OCI-LY1 (cell line): ENCODE measurements at regions not wholly inside any gene's neighbourhood (a gene's known extent, or its start where the extent isn't known, plus 50 kb on each side); places are given as distances from the start of the nearest gene placed in this dataset.

Experiments
- H2AFZ ChIP-seq: fragments of 200-600 bp; sonication (generic), shearing (Covaris generic); 2 replicates; pipeline ENCODE4 v1.6.0; 2014; ENCODE audit warnings: antibody characterized with exemption, mild to moderate bottlenecking, low read length
- H3F3A ChIP-seq: fragments of 200-600 bp; sonication (generic), shearing (Covaris generic); 2 replicates; pipeline ENCODE4 v1.6.0; 2014; ENCODE audit warnings: mild to moderate bottlenecking, antibody characterized with exemption, low read length, moderate library complexity; ENCODE audit not compliant: insufficient read depth
- H3K27ac ChIP-seq: fragments of 200-600 bp; sonication (generic); 2 replicates; pipeline ENCODE4 v1.5.1; 2014; ENCODE audit warnings: low read length, mixed run types, mild to moderate bottlenecking, low read depth; ENCODE audit not compliant: poor library complexity, severe bottlenecking
- H3K27me3 ChIP-seq: fragments of 200-600 bp; sonication (generic); 2 replicates; pipeline ENCODE4 v1.6.0; 2014; ENCODE audit warnings: antibody characterized with exemption, mild to moderate bottlenecking, low read length, moderate library complexity; ENCODE audit not compliant: insufficient read depth
- H3K36me3 ChIP-seq: fragments of 200-600 bp; sonication (generic); 2 replicates; pipeline ENCODE4 v1.6.1; 2014; ENCODE audit warnings: mild to moderate bottlenecking, antibody characterized with exemption, low read length, moderate library complexity, mixed read lengths; ENCODE audit not compliant: insufficient read depth
- H3K4me1 ChIP-seq: fragments of 200-600 bp; sonication (generic); 2 replicates; pipeline ENCODE4 v1.5.1; 2014; ENCODE audit warnings: mild to moderate bottlenecking, low read length, moderate library complexity; ENCODE audit not compliant: insufficient read depth, severe bottlenecking
- H3K4me2 ChIP-seq: fragments of 200-600 bp; sonication (generic), shearing (Covaris generic); 2 replicates; pipeline ENCODE4 v1.6.1; 2014; ENCODE audit warnings: low read length
- H3K4me3 ChIP-seq: fragments of 200-600 bp; sonication (generic); 2 replicates; pipeline ENCODE4 v1.5.1; 2014; ENCODE audit warnings: low read length, low read depth, mild to moderate bottlenecking, mixed read lengths; ENCODE audit not compliant: poor library complexity, severe bottlenecking
- H3K79me2 ChIP-seq: fragments of 200-600 bp; shearing (Covaris generic); 2 replicates; pipeline ENCODE4 v1.6.1; 2016; ENCODE audit warnings: mixed run types, low read length, mixed read lengths; ENCODE audit not compliant: insufficient read depth
- H3K9ac ChIP-seq: fragments of 200-600 bp; sonication (generic), shearing (Covaris generic); 2 replicates; pipeline ENCODE4 v1.6.1; 2014; ENCODE audit warnings: mild to moderate bottlenecking, low read length, mixed read lengths
- H3K9me2 ChIP-seq: fragments of 200-600 bp; sonication (generic), shearing (Covaris generic); 2 replicates; pipeline ENCODE4 v1.6.1; 2014; ENCODE audit warnings: low read depth, mild to moderate bottlenecking, low read length, mixed read lengths
- H3K9me3 ChIP-seq: fragments of 200-600 bp; shearing (Covaris generic); 2 replicates; pipeline ENCODE4 v1.6.1; 2014; ENCODE audit warnings: low read length, mixed read lengths
- H4K20me1 ChIP-seq: fragments of 200-600 bp; sonication (generic), shearing (Covaris generic); 2 replicates; pipeline ENCODE4 v1.6.0; 2016; ENCODE audit warnings: mild to moderate bottlenecking, low read length; ENCODE audit not compliant: insufficient read depth
- CTCF ChIP-seq: fragments of 200-600 bp; sonication (generic), shearing (Covaris generic); IDR thresholded peaks from 2 replicates; pipeline ENCODE4 v1.5.1; 2017; ENCODE audit warnings: mild to moderate bottlenecking, antibody characterized with exemption, low read length, moderate library complexity, mixed read lengths
- EZH2 ChIP-seq: fragments of 200-600 bp; sonication (generic), shearing (Covaris generic); IDR thresholded peaks from 2 replicates; pipeline ENCODE4 v1.8.0; 2017; ENCODE audit warnings: borderline replicate concordance, mixed run types, mild to moderate bottlenecking, antibody characterized with exemption, low read length, moderate library complexity, mixed read lengths

- no peaks in the 10 kb centered on the region for H3K9me3 ChIP-seq
- H3K4me3 ChIP-seq = no peak overlapping the region
- H4K20me1 ChIP-seq = no peaks in the 10 kb centered on the region
- no peak overlapping the region for H3K27ac ChIP-seq
- H3K9me2 ChIP-seq = no peaks in the 10 kb centered on the region
- H3F3A ChIP-seq = no peaks in the 10 kb centered on the region
- H3K9ac ChIP-seq = no peak overlapping the region
- H3K36me3 ChIP-seq = no peaks in the 10 kb centered on the region
- no peak overlapping the region for H3K4me2 ChIP-seq
- no peaks in the 10 kb centered on the region for H3K79me2 ChIP-seq
- no peaks in the 10 kb centered on the region for H3K4me1 ChIP-seq
- no peak overlapping the region for H2AFZ ChIP-seq
- TF ChIP-seq EZH2 (no peak), CTCF (no peak)
- no peaks in the 10 kb centered on the region for H3K27me3 ChIP-seq
These were observed 887.0 kb downstream of the KCNA4 start for GRCh38 chr11:29129844-29130243.

GRCh38 chr11:29127461-29127860, 889.4 kb downstream of the KCNA4 start:
- TF ChIP-seq EZH2 (no peak), CTCF (no peak)
- Histone ChIP-seq H3K9me3 (no peaks in the 10 kb centered on the region), H3K9me2 (no peaks in the 10 kb centered on the region)

GRCh38 chr11:29125606-29126005, 891.2 kb downstream of the KCNA4 start:
- Histone ChIP-seq H3K4me3 (no peak overlapping the region), H3K4me1 (no peaks in the 10 kb centered on the region), H3K27ac (no peak overlapping the region), H2AFZ (no peak overlapping the region), H3K9ac (no peak overlapping the region), H3K9me3 (no peaks in the 10 kb centered on the region), H3K9me2 (no peaks in the 10 kb centered on the region), H3K27me3 (no peaks in the 10 kb centered on the region), H3K4me2 (no peak overlapping the region), H3K79me2 (no peaks in the 10 kb centered on the region), H4K20me1 (no peaks in the 10 kb centered on the region), H3K36me3 (no peaks in the 10 kb centered on the region), H3F3A (no peaks in the 10 kb centered on the region)
- TF ChIP-seq CTCF (no peak), EZH2 (no peak)

More at GRCh38 chr11:29127461-29127860, 889.4 kb downstream of the KCNA4 start:
- no peaks in the 10 kb centered on the region for H4K20me1 ChIP-seq
- H3K4me2 ChIP-seq = no peak overlapping the region
- H3K4me1 ChIP-seq = no peaks in the 10 kb centered on the region
- H3K27me3 ChIP-seq = no peaks in the 10 kb centered on the region
- H2AFZ ChIP-seq = no peak overlapping the region
- H3K79me2 ChIP-seq = no peaks in the 10 kb centered on the region
- no peaks in the 10 kb centered on the region for H3K36me3 ChIP-seq
- H3K9ac ChIP-seq = no peak overlapping the region
- H3K4me3 ChIP-seq = no peak overlapping the region
- H3F3A ChIP-seq = no peaks in the 10 kb centered on the region
- no peak overlapping the region for H3K27ac ChIP-seq
